ENCODE measurements at regions not wholly inside any gene's neighbourhood (a gene's known extent, or its start where the extent isn't known, plus 50 kb on each side); places are given as distances from the start of the nearest gene placed in this dataset.
"Not testable (repeated sequence)": the region's sequence is repeated elsewhere in the genome, so short reads cannot be mapped to it uniquely, and the experiment has no call there.

DNA sequence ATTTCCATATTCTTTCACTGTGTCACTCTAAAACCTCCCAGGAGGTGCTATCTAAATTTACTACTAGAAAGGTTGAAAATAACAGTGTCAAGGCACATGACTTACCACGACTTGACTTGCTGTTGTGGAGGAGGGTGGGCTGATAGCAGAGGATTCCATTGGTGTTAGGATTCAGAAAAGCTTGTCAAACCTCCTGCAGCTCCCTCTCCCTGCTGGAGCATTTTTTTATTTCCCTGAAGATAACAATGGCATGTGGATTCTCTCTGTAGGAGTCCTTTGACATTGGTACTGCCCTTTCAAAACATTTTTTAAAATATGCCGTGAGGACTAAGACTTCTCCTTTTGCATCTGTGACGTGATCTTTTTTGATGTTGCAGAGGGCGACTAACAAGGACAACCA, 696.9 kb upstream of the GYPC start:
- no peaks in the 10 kb centered on the region for H3K36me3 Mint-ChIP-seq
- H3K9me3 Mint-ChIP-seq: peaks cover 0 to 5% (median 2%) of the 10 kb centered on the region in 3 donors
- no peak overlapping the region for H3K4me3 Mint-ChIP-seq
- no peaks in the 10 kb centered on the region for H3K27me3 Mint-ChIP-seq
- H3K4me1 Mint-ChIP-seq: peaks cover 0 to 1% (median 0%) of the 10 kb centered on the region in 3 donors
- no peak overlapping the region for H3K27ac Mint-ChIP-seq

DNA sequence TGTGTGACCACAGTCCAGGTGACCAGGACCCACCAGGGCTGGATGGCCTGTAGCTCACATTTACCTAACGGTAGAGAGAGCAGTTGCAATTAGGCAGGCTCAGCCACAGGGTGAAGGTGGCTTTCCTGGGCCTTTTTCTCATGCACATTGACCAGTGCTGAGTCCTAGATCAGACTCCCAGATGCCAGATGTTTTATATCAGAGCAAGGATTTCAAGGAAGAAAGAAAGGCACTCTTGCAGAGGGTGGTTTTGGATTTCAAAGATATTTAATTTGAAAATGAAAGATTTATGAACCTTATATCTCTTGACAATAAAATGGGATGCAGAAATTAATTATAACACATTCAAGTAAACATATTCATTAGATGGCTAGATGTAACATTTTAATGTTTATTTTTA, 694.2 kb upstream of the GYPC start:
- Mint-ChIP-seq H3K4me1 (peaks cover 0 to 1% (median 0%) of the 10 kb centered on the region in 3 donors), H3K27me3 (no peaks in the 10 kb centered on the region), H3K4me3 (no peak overlapping the region), H3K36me3 (no peaks in the 10 kb centered on the region), H3K27ac (no peak overlapping the region), H3K9me3 (no peaks in the 10 kb centered on the region)

GRCh38 chr2:125979886-125980285, 676.1 kb upstream of the GYPC start:
- no peak overlapping the region for H3K4me3 Mint-ChIP-seq
- no peaks in the 10 kb centered on the region for H3K27me3 Mint-ChIP-seq
- no peak overlapping the region for H3K27ac Mint-ChIP-seq
- no peaks in the 10 kb centered on the region for H3K4me1 Mint-ChIP-seq
- H3K9me3 Mint-ChIP-seq: peaks cover 0 to 2% (median 0%) of the 10 kb centered on the region in 3 donors
- no peaks in the 10 kb centered on the region for H3K36me3 Mint-ChIP-seq

DNA sequence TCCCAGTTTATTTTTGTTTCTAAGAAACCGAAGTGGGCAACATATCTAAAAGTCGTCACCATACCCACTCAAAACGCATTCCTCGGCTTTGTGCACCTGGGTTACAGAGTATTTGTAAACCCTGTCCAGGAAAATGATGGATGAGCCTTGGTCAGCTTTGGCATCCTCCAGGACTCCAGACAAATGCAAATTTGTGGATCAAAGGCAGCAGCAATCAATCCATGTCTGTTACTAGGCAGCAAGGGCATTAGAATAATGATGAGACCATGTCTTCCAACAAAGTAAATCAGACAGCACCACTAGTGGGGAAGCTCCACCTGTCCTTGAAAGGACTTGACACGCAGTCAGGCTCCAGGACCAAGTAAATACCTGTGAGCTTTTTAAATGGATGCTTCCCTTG, 672.6 kb upstream of the GYPC start:
- no peaks in the 10 kb centered on the region for H3K27me3 Mint-ChIP-seq
- H3K4me1 Mint-ChIP-seq: peaks cover 0 to 1% (median 0%) of the 10 kb centered on the region in 3 donors
- peaks cover 0 to 6% (median 4%) of the 10 kb centered on the region in 3 donors for H3K9me3 Mint-ChIP-seq
- H3K27ac Mint-ChIP-seq: no peak overlapping the region
- H3K36me3 Mint-ChIP-seq: no peaks in the 10 kb centered on the region
- no peak overlapping the region for H3K4me3 Mint-ChIP-seq

DNA sequence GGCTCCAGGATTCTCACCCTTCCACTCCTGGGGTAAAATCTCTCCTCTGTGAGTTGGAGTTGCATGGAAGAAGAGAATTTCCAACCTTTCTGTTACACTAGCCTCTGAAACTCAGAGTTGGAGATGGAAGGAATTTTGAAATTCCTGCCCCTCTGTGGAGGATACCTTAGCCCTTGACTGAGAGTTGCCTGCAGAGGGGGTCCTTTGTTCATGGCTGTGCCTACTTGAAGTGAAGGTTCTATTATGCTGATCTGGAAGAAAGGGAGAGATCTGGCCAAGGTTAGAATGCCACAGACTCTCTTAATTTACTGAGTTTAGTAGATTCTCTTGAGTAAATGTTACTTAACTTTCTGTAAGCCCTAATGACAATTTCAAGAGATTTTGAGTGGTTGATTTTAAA, 626.6 kb upstream of the GYPC start:
- Mint-ChIP-seq H3K4me3 (no peak overlapping the region), H3K4me1 (no peaks in the 10 kb centered on the region), H3K27ac (no peak overlapping the region), H3K9me3 (peaks cover 0 to 17% (median 2%) of the 10 kb centered on the region in 3 donors), H3K36me3 (no peaks in the 10 kb centered on the region), H3K27me3 (no peaks in the 10 kb centered on the region)

GRCh38 chr2:126038861-126039260, 617.1 kb upstream of the GYPC start:
- Mint-ChIP-seq H3K4me1 (peaks cover 0 to 2% (median 0%) of the 10 kb centered on the region in 3 donors), H3K9me3 (peaks cover 0 to 5% (median 0%) of the 10 kb centered on the region in 3 donors), H3K27ac (no peak overlapping the region), H3K36me3 (no peaks in the 10 kb centered on the region), H3K27me3 (no peaks in the 10 kb centered on the region), H3K4me3 (no peak overlapping the region)

- Mint-ChIP-seq H3K27me3 (no peaks in the 10 kb centered on the region), H3K27ac (no peak overlapping the region)
These were observed 614.4 kb upstream of the GYPC start for GRCh38 chr2:126041391-126042047.

DNA sequence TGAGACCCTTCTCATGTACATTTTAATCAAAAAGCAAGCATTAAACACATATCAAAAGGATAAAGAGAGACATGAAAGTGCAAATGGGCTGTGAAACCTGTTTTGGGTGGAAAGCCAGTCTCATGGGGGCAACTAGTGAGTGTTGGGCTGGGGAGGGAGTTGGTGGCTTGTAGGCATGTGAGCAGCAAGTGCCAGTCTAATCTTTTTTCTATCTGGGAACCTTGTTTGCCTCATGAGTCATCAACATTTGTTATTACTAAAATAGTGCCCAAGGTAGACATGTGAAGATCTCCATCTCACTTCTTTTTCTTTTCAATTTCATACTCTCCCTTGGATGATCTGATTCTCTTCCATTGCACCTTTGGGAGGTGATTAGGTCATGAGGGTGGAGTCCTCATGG, 613.9 kb upstream of the GYPC start:
- no peaks in the 10 kb centered on the region for H3K36me3 Mint-ChIP-seq
- no peak overlapping the region for H3K4me3 Mint-ChIP-seq
- H3K27me3 Mint-ChIP-seq: no peaks in the 10 kb centered on the region
- H3K4me1 Mint-ChIP-seq: peaks cover 0 to 2% (median 0%) of the 10 kb centered on the region in 3 donors
- H3K9me3 Mint-ChIP-seq: no peaks in the 10 kb centered on the region
- H3K27ac Mint-ChIP-seq: no peak overlapping the region

More at GRCh38 chr2:126041391-126042047, 614.4 kb upstream of the GYPC start:
- Mint-ChIP-seq H3K9me3 (no peaks in the 10 kb centered on the region), H3K36me3 (no peaks in the 10 kb centered on the region), H3K4me1 (peaks cover 0 to 2% (median 0%) of the 10 kb centered on the region in 3 donors), H3K4me3 (no peak overlapping the region)

DNA sequence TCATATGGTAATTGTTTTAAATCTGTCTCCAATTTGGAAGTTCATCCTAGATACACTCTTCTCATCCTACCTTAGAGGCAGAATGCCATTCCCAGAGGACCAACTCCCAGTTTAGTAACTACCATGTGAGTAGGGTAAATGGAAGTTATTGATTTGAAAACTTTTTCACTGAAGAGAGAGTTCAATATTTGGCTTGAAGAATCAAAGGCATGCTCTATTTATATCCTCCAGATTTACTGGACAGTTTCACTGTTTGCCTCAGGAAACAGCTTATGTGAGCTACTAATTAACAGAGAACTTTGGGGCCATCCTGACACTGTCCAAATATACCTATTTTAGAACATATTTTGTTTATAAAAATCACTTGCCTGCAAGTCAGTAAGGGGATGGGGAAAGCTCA, 607.2 kb upstream of the GYPC start:
- no peaks in the 10 kb centered on the region for H3K36me3 Mint-ChIP-seq
- no peaks in the 10 kb centered on the region for H3K4me1 Mint-ChIP-seq
- H3K27me3 Mint-ChIP-seq: no peaks in the 10 kb centered on the region
- H3K27ac Mint-ChIP-seq: no peak overlapping the region
- H3K9me3 Mint-ChIP-seq: peaks cover 0 to 6% (median 1%) of the 10 kb centered on the region in 3 donors
- H3K4me3 Mint-ChIP-seq: no peak overlapping the region

DNA sequence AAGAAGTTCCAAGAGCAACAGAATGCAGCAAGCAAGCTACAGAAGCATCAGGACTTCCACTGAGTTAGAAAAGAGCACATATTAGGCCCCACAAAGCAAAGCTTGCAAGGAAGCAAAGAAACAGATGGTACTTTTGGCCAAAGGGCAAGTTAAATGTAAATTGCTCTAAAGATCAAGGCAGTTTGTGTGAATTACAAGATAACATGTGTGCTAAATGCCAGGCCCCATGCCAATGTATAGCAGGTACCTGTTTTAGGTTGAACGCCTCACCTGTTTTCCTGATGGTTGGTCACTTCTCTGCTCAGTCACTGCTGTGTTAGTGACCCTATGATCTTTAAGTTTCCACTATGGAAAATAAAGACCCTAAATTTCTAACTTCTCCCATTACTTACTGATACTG, 606.5 kb upstream of the GYPC start:
- H3K4me1 Mint-ChIP-seq: no peaks in the 10 kb centered on the region
- H3K36me3 Mint-ChIP-seq: no peaks in the 10 kb centered on the region
- H3K9me3 Mint-ChIP-seq: peaks cover 0 to 9% (median 6%) of the 10 kb centered on the region in 3 donors
- H3K4me3 Mint-ChIP-seq: no peak overlapping the region
- H3K27me3 Mint-ChIP-seq: no peaks in the 10 kb centered on the region
- no peak overlapping the region for H3K27ac Mint-ChIP-seq

- H3K27ac Mint-ChIP-seq: no peak overlapping the region
- H3K4me3 Mint-ChIP-seq: no peak overlapping the region
- H3K9me3 Mint-ChIP-seq: peaks cover 2 to 14% (median 9%) of the 10 kb centered on the region in 3 donors
- no peaks in the 10 kb centered on the region for H3K4me1 Mint-ChIP-seq
- H3K36me3 Mint-ChIP-seq: no peaks in the 10 kb centered on the region
- no peaks in the 10 kb centered on the region for H3K27me3 Mint-ChIP-seq
These were observed 604.8 kb upstream of the GYPC start for GRCh38 chr2:126050991-126051736.

- not testable (repeated sequence) for H3K4me1 Mint-ChIP-seq
- peaks cover 2 to 14% (median 9%) of the 10 kb centered on the region in 3 donors for H3K9me3 Mint-ChIP-seq
These were observed 604.2 kb upstream of the GYPC start for GRCh38 chr2:126051737-126052240.

GRCh38 chr2:126059379-126059778, 596.6 kb upstream of the GYPC start:
- H3K4me3 Mint-ChIP-seq: no peak overlapping the region
- peaks cover 2% of the 10 kb centered on the region for H3K36me3 Mint-ChIP-seq
- no peaks in the 10 kb centered on the region for H3K27me3 Mint-ChIP-seq
- H3K4me1 Mint-ChIP-seq: no peaks in the 10 kb centered on the region
- no peak overlapping the region for H3K27ac Mint-ChIP-seq
- H3K9me3 Mint-ChIP-seq: peaks cover 10 to 27% (median 18%) of the 10 kb centered on the region in 3 donors

More at GRCh38 chr2:126051737-126052240, 604.2 kb upstream of the GYPC start:
- not testable (repeated sequence) for H3K36me3 Mint-ChIP-seq, H3K27me3 Mint-ChIP-seq, H3K4me3 Mint-ChIP-seq, H3K27ac Mint-ChIP-seq

DNA sequence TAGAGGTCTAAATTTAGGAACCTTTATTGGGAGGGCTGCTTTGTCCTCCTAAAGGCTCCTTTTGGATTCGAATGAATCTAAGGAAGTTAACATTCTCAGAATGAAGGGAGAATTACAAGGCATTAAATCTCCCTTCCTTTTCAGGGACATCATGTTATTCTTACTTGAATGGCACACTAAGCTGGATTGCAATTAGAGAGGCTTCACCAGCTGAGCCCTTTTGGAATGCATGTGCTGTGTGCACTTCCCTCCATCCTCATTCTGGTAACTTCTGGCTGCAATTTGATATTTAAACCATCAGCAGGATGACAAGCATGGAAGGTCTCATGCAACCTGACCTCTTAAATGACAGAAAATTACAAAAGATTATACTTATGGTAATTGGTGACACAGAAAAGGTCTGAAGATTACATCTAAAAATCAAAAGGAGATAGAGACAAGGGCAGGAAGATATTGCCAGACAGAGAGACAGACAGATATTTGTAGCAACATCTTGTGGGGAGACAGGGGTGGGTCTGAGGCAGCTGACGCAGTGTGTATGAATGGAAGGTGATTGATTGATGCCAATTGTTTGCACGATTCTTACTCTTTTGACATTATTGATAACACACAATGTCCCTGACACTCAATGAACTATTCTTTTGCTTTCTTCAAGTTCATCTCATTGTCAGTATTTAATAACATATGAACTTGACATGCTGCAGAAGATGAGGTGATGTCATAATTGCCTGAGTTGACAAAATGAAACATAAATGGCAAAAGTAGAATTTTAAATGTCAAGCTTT, 570.8 kb upstream of the GYPC start:
- H3K4me3 Mint-ChIP-seq: no peak overlapping the region

DNA sequence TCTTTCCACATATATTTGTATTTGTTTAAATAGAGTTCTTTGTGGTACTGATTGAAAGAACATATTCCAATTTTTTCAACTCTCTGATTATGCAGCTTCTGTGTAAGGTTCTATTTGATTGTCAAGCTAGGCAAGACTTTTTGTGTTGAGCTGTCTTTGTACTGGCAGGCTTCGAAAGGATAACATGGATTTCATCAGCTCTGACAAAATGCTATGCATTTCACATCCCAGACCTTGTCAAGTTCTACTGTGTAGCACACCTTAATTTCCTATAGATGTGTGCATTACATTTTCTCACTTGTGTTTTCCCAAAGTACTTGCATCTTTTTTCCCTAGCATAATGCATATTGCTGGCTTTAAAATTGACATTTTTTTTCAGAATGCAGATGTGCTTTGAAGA, 555.0 kb upstream of the GYPC start:
- H3K9me3 Mint-ChIP-seq: peaks cover 2 to 6% (median 4%) of the 10 kb centered on the region in 3 donors
- H3K4me1 Mint-ChIP-seq: peaks cover 0 to 1% (median 0%) of the 10 kb centered on the region in 3 donors
- H3K27me3 Mint-ChIP-seq: no peaks in the 10 kb centered on the region
- H3K27ac Mint-ChIP-seq: no peak overlapping the region
- H3K36me3 Mint-ChIP-seq: no peaks in the 10 kb centered on the region
- H3K4me3 Mint-ChIP-seq: no peak overlapping the region

More for the DNA sequence above, 570.8 kb upstream of the GYPC start:
- no peak overlapping the region for H3K27ac Mint-ChIP-seq
- no peaks in the 10 kb centered on the region for H3K4me1 Mint-ChIP-seq
- H3K9me3 Mint-ChIP-seq: peaks cover 0 to 5% (median 0%) of the 10 kb centered on the region in 3 donors
- no peaks in the 10 kb centered on the region for H3K36me3 Mint-ChIP-seq
- no peaks in the 10 kb centered on the region for H3K27me3 Mint-ChIP-seq
